Stimulated activated CD8-positive, alpha-beta memory T cell treated with anti-CD3 and anti-CD28 coated beads, Interleukin-4, amount 100 ng/mL, for 48 hours (primary cell): ENCODE measurements at regions not wholly inside any gene's neighbourhood (a gene's known extent, or its start where the extent isn't known, plus 50 kb on each side); places are given as distances from the start of the nearest gene placed in this dataset.
"Not testable (repeated sequence)": the region's sequence is repeated elsewhere in the genome, so short reads cannot be mapped to it uniquely, and the experiment has no call there.

ENCODE experiments used
- DNase-seq: peaks from one replicate; pipeline ENCODE4 v3.0.0-alpha.2; 2020

DNA sequence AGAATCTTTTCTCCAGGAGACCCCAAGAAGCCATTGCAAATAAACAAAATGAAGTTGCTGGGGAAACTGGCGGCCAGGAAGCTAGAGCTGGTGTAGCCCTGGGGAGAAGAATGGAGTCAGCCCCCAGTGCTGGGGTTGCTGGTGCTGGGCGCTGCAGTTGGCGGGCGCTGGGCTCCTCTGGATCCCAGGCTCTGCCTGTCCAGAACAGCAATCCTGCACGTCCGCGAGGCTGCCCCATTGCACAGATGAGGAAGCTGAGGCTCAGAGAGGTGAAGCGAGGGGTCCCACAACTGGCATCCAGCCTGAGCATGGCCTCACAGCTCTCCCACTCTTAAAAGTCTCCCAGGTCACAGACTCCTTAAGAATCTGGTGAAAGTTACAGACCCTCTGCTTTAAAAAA, 161.1 kb downstream of the OR4M2 start:
- no peak for DNase-seq

- DNase-seq: not testable (repeated sequence)
These were observed 162.0 kb downstream of the OR4M2 start for GRCh38 chr15:22242311-22242710.

- DNase-seq: no peak
These were observed 163.3 kb downstream of the OR4M2 start for GRCh38 chr15:22243440-22244130.

DNA sequence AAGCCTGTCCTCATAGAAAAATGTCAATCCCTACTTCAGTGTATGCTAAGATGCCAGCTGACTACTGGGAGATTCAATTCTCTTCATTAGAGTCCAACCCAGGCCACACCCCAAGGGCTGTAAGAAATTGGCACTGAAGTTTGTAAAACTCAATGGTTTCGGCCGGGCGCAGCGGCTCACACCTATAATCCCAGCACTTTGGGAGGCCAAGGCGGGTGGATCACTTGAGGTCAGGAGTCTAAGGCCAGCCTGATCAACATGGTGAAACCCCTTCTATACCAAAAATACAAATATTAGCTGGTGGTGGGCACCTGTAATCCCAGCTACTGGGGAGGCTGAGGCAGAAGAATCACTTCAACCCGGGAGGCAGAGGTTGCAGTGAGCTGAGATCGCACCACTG, 169.2 kb downstream of the OR4M2 start:
- DNase-seq: not testable (repeated sequence)

DNA sequence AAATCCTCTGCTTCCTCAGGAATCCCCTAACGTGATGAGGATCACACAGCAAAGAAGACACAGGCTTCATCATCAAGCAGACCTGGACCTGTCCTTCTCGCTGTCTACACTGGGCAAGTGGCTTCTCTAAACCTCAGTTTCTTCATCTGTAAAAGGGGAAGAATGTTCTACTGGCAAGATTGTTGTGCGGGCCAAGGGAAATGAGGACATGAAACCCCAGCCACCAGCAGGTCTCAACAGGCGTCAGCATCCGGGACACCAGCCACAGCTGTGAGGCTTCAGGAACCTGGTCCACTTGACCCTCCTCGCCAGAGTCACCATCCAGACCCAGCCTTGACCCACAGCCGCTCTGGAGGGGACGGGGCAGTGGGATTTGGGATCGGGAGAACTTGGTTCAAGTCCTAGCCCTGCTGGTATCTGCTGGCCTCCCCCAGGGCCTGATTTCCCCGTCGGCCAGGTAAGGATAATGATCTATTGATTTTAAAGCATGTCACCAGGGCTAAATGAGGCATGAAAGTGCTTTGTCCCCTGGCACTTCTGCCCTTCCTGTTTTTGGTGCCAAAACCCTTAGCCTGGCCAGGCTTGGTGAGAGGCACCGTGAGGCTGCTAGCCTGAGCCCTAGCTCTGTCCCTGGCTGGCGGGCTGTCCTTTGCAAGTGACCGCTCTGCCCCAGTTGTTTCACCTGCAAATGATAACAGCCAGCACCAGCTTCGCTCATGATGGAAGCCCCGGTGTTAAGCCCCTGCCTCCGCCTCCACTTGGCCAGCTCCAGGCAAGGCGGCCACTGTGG, 170.4 kb downstream of the OR4M2 start:
- DNase-seq: not testable (repeated sequence)

- DNase-seq: no peak
These were observed 171.1 kb downstream of the OR4M2 start for GRCh38 chr15:22251422-22251821.

- DNase-seq: not testable (repeated sequence)
These were observed 171.7 kb downstream of the OR4M2 start for GRCh38 chr15:22252047-22252446.

DNA sequence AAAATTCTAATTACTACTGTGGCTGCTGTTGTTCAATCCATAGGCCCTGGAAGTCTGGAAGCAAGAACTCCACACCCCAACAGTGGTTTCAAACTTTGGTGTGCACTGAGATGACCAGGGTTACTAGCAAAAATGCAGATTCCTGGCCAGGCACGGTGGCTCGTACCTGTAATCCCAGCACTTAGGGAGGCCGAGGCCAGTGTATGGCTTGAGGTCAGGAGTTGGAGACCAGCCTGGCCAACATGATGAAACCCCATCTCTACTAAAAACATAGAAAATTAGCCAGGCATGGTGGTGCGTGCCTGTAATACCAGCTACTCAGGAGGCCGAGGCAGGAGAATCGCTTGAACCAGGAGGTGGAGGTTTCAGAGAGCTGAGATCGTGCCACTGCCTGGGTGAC, 172.2 kb downstream of the OR4M2 start:
- DNase-seq: not testable (repeated sequence)

GRCh38 chr15:22253002-22253675, 172.8 kb downstream of the OR4M2 start:
- not testable (repeated sequence) for DNase-seq

DNA sequence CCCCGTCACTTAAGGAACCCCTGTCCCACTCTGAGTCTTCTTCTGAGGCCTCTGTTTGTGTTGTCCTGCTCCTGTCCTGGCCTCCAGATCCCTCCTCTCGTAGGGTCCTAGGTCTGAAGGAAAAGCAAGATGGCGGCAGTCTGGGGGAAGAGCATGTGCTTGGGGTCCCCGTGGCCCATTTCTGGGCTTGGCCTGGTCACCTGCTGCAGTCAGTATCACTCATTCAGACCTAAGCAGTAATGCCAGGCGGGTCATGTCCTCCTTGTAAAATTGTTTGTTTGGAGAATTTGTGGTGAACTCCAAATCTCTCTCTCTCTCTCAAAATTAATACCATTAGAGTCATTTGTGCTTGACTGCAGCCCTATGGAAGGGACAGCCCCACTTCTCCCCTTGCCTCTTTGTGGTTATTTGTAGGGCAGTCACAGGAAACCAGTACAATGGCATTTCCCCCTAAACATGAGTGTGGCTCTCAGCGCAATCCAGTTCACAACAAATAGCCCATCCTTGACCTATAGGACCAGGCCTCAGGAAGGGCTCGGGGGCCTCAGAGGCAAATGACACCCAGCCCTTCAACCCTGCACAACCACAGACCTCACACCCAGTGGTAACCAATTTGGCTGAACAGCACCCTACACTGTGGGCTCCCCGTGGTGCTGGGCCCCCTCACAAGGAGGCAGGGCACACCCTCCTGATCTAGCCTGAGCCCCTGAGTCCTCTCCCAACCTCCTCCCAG, 173.5 kb downstream of the OR4M2 start:
- no peak for DNase-seq

DNA sequence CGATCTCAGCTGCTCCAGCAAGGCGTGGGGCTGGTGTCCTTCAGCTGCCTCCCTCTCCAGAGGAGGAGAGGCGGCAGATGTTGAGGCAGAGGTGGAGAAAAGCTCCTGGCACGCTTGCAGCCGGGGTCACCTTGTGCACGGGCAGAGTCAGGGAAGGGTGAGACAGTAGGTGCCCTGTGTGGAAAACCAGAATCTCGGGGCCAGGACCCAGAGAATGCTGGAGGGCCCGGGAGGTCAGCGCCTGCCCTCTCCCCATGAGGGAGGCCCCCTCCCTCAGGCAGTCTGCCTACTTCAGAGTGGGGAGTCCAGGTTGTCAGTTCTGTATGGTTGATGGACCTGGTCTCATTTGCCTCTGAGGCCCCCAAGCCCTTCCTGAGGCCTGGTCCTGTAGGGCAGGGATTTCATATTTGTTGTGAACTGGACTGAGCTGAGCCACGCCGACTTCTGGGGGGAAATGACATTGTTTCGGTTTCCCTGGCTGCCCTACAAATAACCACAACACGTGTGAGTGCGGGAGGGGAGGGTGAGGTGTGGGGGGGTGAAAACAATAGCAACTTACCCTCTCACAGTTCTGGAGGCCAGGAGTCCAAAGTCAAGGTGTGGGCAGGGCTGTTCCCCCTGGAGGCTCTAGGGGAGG, 174.2 kb downstream of the OR4M2 start:
- not testable (repeated sequence) for DNase-seq

- not testable (repeated sequence) for DNase-seq
These were observed 175.3 kb downstream of the OR4M2 start for GRCh38 chr15:22255606-22256005.

DNA sequence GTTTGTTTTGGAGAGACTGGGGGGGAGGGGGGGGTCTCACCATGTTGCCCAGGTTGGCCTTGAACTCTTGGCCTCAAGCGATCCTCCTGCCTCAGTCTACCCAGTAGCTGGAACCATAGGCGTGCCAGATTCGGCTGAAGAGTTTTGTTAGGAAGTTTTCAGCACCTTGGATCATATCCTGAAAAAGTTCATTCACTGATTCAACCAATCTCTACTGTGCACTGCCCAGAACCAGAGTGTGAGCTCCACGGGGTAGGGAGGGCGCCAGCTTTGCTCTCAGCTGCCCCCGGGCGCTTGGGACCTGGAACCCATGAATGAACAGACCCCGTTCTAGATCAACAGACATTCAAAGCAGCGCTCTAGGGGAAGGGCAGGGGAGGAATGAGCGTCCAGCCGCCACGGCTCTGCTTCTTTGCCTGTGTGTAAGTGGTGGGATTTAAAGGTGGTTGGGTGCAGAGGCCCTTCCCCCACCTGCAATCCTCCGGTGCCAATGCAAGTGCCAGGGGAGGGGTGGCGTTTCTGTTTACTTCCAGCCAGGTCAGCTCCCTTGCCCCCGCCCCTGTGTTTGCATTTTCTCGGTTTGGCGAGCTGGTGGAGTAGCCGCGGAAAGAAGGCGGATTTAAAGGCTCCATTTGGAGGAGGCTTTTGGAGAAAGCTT, 176.2 kb downstream of the OR4M2 start:
- not testable (repeated sequence) for DNase-seq

DNA sequence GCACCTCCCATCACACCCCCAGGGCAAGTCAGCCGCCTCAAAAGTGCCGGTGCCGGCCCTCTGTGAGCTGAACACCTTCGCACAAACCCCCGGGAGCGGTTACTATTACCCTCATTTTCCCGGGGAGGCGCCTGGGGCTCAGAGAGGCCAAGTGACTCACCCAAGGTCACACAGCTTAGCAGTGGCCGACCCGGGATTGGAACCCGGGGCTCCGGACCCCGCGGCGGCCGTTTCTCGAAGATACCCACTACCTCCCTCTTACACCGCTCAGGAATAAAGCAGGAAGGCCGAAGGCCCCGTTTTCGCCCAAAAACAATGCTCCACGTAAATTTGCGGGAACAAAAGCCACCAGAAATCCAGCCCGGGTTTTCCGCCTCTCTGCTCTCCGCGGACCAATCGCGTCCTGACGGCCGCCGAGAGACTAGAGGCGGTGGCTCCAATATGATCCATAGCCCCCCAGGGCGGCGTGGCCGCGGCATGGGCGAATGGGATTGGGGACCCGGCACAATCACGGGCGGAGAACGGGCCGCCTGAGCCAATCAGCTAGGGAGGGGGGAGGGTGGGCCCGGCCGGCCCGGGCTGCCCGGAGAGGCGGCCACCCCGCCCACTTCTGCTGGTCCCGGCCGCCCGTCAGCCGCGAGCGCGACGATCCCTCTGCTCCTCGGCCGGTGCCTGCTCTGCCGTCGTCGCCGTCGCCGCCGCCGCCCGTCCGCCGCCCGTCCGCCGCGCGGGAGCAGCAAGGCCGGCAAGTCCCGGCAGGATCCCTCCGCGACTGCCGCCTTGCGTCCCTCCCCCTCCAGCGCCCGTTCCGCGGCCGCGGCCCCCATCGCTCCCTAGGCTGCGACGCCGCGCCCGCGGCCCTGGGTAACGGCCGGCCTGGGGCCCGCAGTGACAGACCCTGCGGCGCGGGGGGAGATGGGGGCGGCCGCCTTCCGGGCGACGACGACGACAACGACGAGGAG, 177.0 kb downstream of the OR4M2 start:
- DNase-seq: peak; percentile 51

DNA sequence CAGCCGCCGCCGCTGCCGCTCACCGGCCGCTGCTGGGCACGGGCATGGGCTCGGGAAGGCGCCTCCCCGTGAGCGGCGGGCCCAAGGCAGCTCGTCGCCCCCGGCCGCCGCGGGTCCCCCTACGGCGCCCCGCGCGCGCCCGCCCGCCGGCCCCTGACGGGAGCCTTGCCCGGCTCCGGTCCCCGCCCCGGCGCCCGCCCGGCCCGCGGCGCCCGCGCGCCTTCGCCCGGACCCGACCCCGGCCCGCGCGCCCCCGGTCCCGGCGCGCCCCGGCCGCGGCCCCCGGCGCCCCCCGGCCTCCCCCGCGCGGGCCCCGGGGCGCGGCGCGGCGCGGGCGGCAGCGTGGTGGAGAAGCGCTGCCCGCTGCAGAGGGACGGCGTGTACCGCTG, 177.7 kb downstream of the OR4M2 start:
- DNase-seq: no peak

DNA sequence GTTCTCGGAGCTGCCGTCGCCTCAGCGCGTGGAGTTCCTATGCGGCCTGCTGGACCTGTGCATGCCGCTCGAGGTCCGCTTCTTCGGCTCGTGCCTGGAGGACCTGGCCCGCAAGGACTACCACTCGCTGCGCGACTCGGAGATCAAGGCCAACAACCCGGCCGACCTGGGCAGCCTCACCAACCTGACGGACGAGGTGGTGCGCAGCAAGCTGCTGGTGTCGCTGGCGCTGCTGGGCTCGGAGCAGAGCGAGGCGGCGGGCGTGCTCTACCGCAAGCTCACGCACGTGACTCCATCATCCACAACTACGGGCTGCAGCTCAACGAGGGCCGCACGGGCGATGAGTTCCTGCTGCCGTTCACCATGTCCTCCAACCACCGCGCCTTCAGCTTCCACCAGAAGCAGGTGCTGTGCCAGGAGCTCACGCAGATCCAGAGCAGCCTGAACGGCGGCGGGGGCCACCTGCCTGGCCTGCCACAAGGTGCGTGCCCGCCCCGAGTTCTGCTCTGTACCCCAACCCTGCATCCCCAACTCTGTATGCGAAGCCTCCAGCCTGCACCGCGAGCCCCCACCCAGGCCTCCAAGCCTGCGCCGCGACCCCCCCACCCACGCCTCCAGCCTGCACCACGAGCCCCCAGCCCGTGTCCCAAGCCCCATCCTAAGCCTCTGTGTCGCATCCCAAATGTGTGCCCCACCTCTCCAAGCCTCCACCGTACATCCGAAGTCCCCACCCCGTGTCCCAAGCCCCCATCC, 178.2 kb downstream of the OR4M2 start:
- DNase-seq: no peak

DNA sequence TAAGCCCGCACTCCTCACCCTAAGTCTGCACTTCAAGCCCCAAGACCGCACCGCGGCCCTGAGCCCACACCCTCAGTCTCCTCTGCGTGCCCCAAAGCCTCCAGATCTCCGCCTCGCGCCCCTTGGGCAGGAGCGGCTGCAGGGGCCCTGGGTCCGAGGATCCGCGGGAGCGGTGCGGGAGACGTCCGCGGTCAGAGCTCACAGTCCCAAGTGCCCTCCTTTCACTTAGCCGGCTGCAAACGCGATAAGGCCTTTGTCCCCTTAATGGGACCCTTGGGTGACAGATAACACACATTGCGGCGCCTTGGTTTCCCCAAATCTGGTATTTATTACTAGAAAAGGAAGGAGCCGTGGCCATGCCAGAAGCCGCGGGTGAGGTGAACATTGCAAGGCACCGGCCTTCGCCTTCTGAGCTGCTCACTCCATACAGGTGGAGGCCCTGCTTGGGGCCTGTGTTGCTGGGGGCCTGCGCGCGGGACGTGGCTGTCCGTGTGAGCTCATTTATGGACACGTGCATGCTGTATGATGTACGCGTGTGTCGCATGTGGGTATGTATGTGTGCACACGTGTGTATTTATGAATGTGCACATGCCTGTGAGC, 178.9 kb downstream of the OR4M2 start:
- not testable (repeated sequence) for DNase-seq

DNA sequence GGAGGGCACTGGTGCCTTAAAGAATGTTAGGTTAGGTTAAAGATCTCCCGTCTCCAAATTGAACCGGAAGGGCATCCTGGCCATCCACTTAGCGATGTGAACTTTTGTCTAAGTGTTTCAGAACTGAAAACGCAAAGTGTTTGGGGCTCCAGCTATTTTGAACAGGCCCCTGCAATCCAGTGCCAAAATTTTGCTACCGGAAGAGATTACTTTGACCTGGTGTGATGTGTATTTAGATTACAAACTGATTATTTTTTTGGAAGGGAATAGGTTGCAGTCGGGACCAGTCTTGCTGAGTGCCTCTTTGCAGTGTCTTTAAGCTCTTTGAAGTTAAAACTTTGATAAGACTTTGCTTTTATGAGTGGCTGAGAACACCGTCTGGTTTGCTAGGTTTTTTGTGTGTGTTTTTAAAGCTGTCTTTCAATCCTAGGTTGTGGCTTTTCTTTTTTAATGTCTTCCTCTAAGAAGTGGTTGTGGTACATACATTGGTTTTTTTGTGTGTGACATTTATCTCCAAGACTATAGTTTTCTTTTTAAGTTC, 179.6 kb downstream of the OR4M2 start:
- DNase-seq: no peak

DNA sequence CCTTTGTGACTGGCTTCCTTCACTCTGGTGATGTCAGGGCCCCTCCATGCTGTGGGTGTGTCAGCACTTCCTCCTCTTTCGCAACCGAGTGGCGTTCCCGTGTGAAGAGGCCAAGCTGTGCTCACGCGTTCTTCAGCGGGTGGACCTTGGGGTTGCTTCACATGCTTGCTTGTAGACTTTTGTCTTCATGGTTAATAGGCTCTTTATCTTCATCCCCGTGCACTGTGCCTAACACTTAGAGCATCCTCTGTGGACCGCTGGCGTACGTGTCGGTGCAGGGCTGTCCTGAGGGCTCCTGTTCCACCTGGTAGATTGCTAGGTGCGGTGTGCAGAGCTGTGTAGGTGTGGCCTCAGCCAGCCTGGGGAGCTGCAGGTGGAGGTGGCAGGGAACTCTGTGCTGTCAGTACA, 182.3 kb downstream of the OR4M2 start:
- DNase-seq: peak; percentile 66
